ENCODE measurements at regions not wholly inside any gene's neighbourhood (a gene's known extent, or its start where the extent isn't known, plus 50 kb on each side); places are given as distances from the start of the nearest gene placed in this dataset.

- Histone ChIP-seq H3K9me3 (ENCODE audit: control insufficient read depth in 4 of 4, insufficient read depth in 3 of 4, low read length in 3 of 4) (no peaks in the 10 kb centered on the region), H3K36me3 (ENCODE audit: control insufficient read depth in 4 of 4, insufficient read depth in 4 of 4, low read length in 4 of 4) (no peaks in the 10 kb centered on the region), H3K4me3 (no peak overlapping the region), H3K27ac (ENCODE audit: low read depth in 1 of 2, low read length in 1 of 2) (no peak overlapping the region), H3K9ac (ENCODE audit: insufficient read depth in 1 of 2, low read length in 2 of 2) (no peak overlapping the region), H3K27me3 (ENCODE audit: control insufficient read depth in 3 of 3, insufficient read depth in 3 of 3, low read length in 2 of 3) (no peaks in the 10 kb centered on the region), H3K4me1 (ENCODE audit: control insufficient read depth in 5 of 5, insufficient read depth in 5 of 5, low read length in 5 of 5) (peaks cover 0 to 13% (median 8%) of the 10 kb centered on the region in 5 donors)
- DNase-seq (no peak), ATAC-seq (ENCODE audit: insufficient read depth, low FRiP score) (no peak)
- TF ChIP-seq CTCF (IDR thresholded peaks at IDR 0.05; ENCODE audit: control extremely low read depth, extremely low read depth): no peak
- 88 to 89% methylated on average over 4 of the region's 4 CpGs for WGBS, 2 donors
Measured at GRCh38 chr17:72407931-72408330, 287.1 kb downstream of the SOX9 start.

- Histone ChIP-seq H3K9me3 (ENCODE audit: control insufficient read depth in 4 of 4, insufficient read depth in 3 of 4, low read length in 3 of 4) (no peaks in the 10 kb centered on the region), H3K4me3 (no peak overlapping the region), H3K27ac (ENCODE audit: low read depth in 1 of 2, low read length in 1 of 2) (no peak overlapping the region), H3K4me1 (ENCODE audit: control insufficient read depth in 5 of 5, insufficient read depth in 5 of 5, low read length in 5 of 5) (peaks cover 0 to 13% (median 8%) of the 10 kb centered on the region in 5 donors), H3K36me3 (ENCODE audit: control insufficient read depth in 4 of 4, insufficient read depth in 4 of 4, low read length in 4 of 4) (no peaks in the 10 kb centered on the region), H3K9ac (ENCODE audit: insufficient read depth in 1 of 2, low read length in 2 of 2) (no peak overlapping the region), H3K27me3 (ENCODE audit: control insufficient read depth in 3 of 3, insufficient read depth in 3 of 3, low read length in 2 of 3) (no peaks in the 10 kb centered on the region)
- no peak for TF ChIP-seq CTCF (IDR thresholded peaks at IDR 0.05; ENCODE audit: control extremely low read depth, extremely low read depth)
- DNase-seq: no peak
- WGBS, 2 donors: 80 to 87% methylated on average over 5 of the region's 5 CpGs
- ATAC-seq (ENCODE audit: insufficient read depth, low FRiP score): no peak
Measured at GRCh38 chr17:72408641-72409040, 287.8 kb downstream of the SOX9 start.

GRCh38 chr17:72409405-72410002 is 288.7 kb downstream of the SOX9 start:
- DNase-seq (no peak), ATAC-seq (ENCODE audit: insufficient read depth, low FRiP score) (no peak)
- H3K27me3 ChIP-seq (ENCODE audit: control insufficient read depth in 3 of 3, insufficient read depth in 3 of 3, low read length in 2 of 3): no peaks in the 10 kb centered on the region
- H3K36me3 ChIP-seq (ENCODE audit: control insufficient read depth in 4 of 4, insufficient read depth in 4 of 4, low read length in 4 of 4): no peaks in the 10 kb centered on the region
- H3K27ac ChIP-seq (ENCODE audit: low read depth in 1 of 2, low read length in 1 of 2): no peak overlapping the region
- H3K4me3 ChIP-seq: no peak overlapping the region
- H3K9me3 ChIP-seq (ENCODE audit: control insufficient read depth in 4 of 4, insufficient read depth in 3 of 4, low read length in 3 of 4): no peaks in the 10 kb centered on the region
- H3K4me1 ChIP-seq (ENCODE audit: control insufficient read depth in 5 of 5, insufficient read depth in 5 of 5, low read length in 5 of 5): peaks cover 0 to 13% (median 8%) of the 10 kb centered on the region in 5 donors
- 92 to 94% methylated on average over 2 of the region's 2 CpGs for WGBS, 2 donors
- no peak overlapping the region for H3K9ac ChIP-seq (ENCODE audit: insufficient read depth in 1 of 2, low read length in 2 of 2)
- TF ChIP-seq CTCF (IDR thresholded peaks at IDR 0.05; ENCODE audit: control extremely low read depth, extremely low read depth): no peak

- 68 to 79% methylated on average over 6 of the region's 6 CpGs for WGBS, 2 donors
- no peak for TF ChIP-seq CTCF (IDR thresholded peaks at IDR 0.05; ENCODE audit: control extremely low read depth, extremely low read depth)
- H3K27ac ChIP-seq (ENCODE audit: low read depth in 1 of 2, low read length in 1 of 2): no peak overlapping the region
Measured at GRCh38 chr17:72411124-72411563, 290.3 kb downstream of the SOX9 start.

More at GRCh38 chr17:72411124-72411563, 290.3 kb downstream of the SOX9 start:
- no peaks in the 10 kb centered on the region for H3K36me3 ChIP-seq (ENCODE audit: control insufficient read depth in 4 of 4, insufficient read depth in 4 of 4, low read length in 4 of 4)
- no peak overlapping the region for H3K4me3 ChIP-seq
- H3K27me3 ChIP-seq (ENCODE audit: control insufficient read depth in 3 of 3, insufficient read depth in 3 of 3, low read length in 2 of 3): no peaks in the 10 kb centered on the region
- H3K9ac ChIP-seq (ENCODE audit: insufficient read depth in 1 of 2, low read length in 2 of 2): no peak overlapping the region
- peaks cover 0 to 3% (median 0%) of the 10 kb centered on the region in 4 donors for H3K9me3 ChIP-seq (ENCODE audit: control insufficient read depth in 4 of 4, insufficient read depth in 3 of 4, low read length in 3 of 4)
- DNase-seq (no peak), ATAC-seq (ENCODE audit: insufficient read depth, low FRiP score) (no peak)
- peaks cover 0 to 19% (median 8%) of the 10 kb centered on the region in 5 donors for H3K4me1 ChIP-seq (ENCODE audit: control insufficient read depth in 5 of 5, insufficient read depth in 5 of 5, low read length in 5 of 5)
